ENCODE measurements at regions not wholly inside any gene's neighbourhood (a gene's known extent, or its start where the extent isn't known, plus 50 kb on each side); places are given as distances from the start of the nearest gene placed in this dataset.

- TF ChIP-seq CTCF (IDR thresholded peaks at IDR 0.05) (no peak), POLR2AphosphoS5 (IDR thresholded peaks at IDR 0.05; ENCODE audit: low read depth, low read length) (no peak), TCF7L2 (IDR thresholded peaks at IDR 0.05; ENCODE audit: low read depth, low read length) (no peak), SIN3A (IDR thresholded peaks at IDR 0.05; ENCODE audit: borderline replicate concordance, insufficient read depth, low read depth, low read length) (no peak), REST (IDR thresholded peaks at IDR 0.05; ENCODE audit: insufficient read depth in 1 of 2, low read depth in 2 of 2, low read length in 1 of 2) (no peak)
These were observed 162.7 kb upstream of the GSC start for GRCh38 chr14:94932589-94932988.
